ENCODE measurements at regions not wholly inside any gene's neighbourhood (a gene's known extent, or its start where the extent isn't known, plus 50 kb on each side); places are given as distances from the start of the nearest gene placed in this dataset.

DNA sequence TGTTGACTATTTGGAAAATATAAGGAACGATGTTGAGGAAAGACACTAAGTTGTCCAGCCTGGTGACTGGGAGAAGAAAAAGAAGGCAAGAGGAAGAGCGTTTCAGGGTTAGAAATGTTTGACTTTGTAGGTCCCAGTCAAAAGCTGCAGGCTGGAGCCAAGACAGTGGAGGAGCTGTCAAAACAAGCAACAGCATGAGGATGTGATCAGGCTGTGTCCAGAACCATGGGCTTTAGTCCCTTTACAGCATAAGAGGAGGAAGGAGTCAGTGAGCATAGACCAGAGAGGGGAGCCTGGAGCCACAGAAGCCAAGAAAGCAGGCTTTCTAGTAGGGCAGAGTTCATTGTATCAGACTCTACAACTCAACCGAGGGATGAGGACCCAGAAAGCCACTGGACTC is 658.5 kb downstream of the BNC2 start:
- TF ChIP-seq, protein P1, sequence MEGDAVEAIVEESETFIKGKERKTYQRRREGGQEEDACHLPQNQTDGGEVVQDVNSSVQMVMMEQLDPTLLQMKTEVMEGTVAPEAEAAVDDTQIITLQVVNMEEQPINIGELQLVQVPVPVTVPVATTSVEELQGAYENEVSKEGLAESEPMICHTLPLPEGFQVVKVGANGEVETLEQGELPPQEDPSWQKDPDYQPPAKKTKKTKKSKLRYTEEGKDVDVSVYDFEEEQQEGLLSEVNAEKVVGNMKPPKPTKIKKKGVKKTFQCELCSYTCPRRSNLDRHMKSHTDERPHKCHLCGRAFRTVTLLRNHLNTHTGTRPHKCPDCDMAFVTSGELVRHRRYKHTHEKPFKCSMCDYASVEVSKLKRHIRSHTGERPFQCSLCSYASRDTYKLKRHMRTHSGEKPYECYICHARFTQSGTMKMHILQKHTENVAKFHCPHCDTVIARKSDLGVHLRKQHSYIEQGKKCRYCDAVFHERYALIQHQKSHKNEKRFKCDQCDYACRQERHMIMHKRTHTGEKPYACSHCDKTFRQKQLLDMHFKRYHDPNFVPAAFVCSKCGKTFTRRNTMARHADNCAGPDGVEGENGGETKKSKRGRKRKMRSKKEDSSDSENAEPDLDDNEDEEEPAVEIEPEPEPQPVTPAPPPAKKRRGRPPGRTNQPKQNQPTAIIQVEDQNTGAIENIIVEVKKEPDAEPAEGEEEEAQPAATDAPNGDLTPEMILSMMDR (IDR thresholded peaks at IDR 0.05) = no peak
- no peak for TF ChIP-seq POLR2AphosphoS5 (IDR thresholded peaks at IDR 0.05; ENCODE audit: insufficient read depth in 1 of 2, low read depth in 1 of 2)
